H1 (cell line): ENCODE measurements at regions not wholly inside any gene's neighbourhood (a gene's known extent, or its start where the extent isn't known, plus 50 kb on each side); places are given as distances from the start of the nearest gene placed in this dataset.

Source experiments
- CHD7 ChIP-seq: fragments of 300-600 bp; sonication (generic); IDR thresholded peaks from 2 replicates; pipeline ENCODE4 v1.7.1; 2012; ENCODE audit warnings: low read length, moderate library complexity, mild to moderate bottlenecking, inconsistent platforms; ENCODE audit not compliant: insufficient replicate concordance
- FOSL1 ChIP-seq: IDR thresholded peaks from 2 replicates; pipeline ENCODE4 v1.6.1; 2011; ENCODE audit warnings: mild to moderate bottlenecking, low read depth, low read length, moderate library complexity; ENCODE audit not compliant: insufficient read depth

- TF ChIP-seq CHD7 = no peak
- no peak for TF ChIP-seq FOSL1
These were observed 172.6 kb downstream of the ZNF248 start (continued) for GRCh38 chr10:37684765-37685164.
